B cell (primary cell): ENCODE measurements at regions not wholly inside any gene's neighbourhood (a gene's known extent, or its start where the extent isn't known, plus 50 kb on each side); places are given as distances from the start of the nearest gene placed in this dataset.

Experiments used
- ATAC-seq: fragments of 200-7000 bp; cut with Tn5 transposase; one replicate; pipeline ENCODE4 v1.10.0; 2021; ENCODE audit warnings: low read depth, mild to moderate bottlenecking, moderate number of reproducible peaks, moderate library complexity
- CTCF ChIA-PET: fragments of 350-600 bp; sonication (Branson Sonifier 250); formaldehyde crosslinking; loops from one replicate; lab custom pipeline; 2021; ENCODE audit warnings: antibody characterized with exemption, inconsistent platforms; lab: Charles Lee
- POLR2A ChIA-PET: fragments of 350-600 bp; sonication (Branson Sonifier 250); formaldehyde crosslinking; loops from one replicate; lab custom pipeline; 2021; ENCODE audit warnings: antibody characterized with exemption; lab: Charles Lee
- DNase-seq: peaks from one replicate; pipeline ENCODE4 v3.0.0; 2013
- H2AFZ ChIP-seq: 2 replicates; pipeline ENCODE4 v1.6.1; 2012; ENCODE audit warnings: mild to moderate bottlenecking, low read depth, low read length; ENCODE audit not compliant: insufficient read depth, poor library complexity, severe bottlenecking
- H3K27ac ChIP-seq, 2 donors: 1 replicate in 1 of 2; 2 replicates in 1 of 2; pipeline ENCODE4 v1.5.1; 2012 to 2013; ENCODE audit warnings: low read length in 2 of 2, mild to moderate bottlenecking in 2 of 2, moderate library complexity in 1 of 2
- H3K27me3 ChIP-seq, 4 experiments: fragments of 200-600 bp in 1 of 4; sonication (generic) in 1 of 4; replicated peaks in 1 of 4; 1 replicate in 2 of 4; 2 replicates in 2 of 4; pipeline versions ENCODE4 v1.6.1 to v1.7.0; 2013 to 2016; ENCODE audit warnings: low read length in 3 of 4, mild to moderate bottlenecking in 2 of 4, mixed read lengths in 1 of 4, moderate library complexity in 1 of 4; ENCODE audit not compliant: insufficient read depth in 4 of 4, control insufficient read depth in 3 of 4; ENCODE audit errors: control extremely low read depth in 1 of 4
- H3K36me3 ChIP-seq, 2 experiments: replicated peaks in 1 of 2; 1 replicate in 1 of 2; 2 replicates in 1 of 2; pipeline versions ENCODE4 v1.6.1 to v1.7.1; 2013; ENCODE audit warnings: low read length in 1 of 2; ENCODE audit not compliant: insufficient read depth in 2 of 2, control insufficient read depth in 1 of 2; ENCODE audit errors: control extremely low read depth in 1 of 2, extremely low read depth in 1 of 2
- H3K4me1 ChIP-seq, 2 donors: fragments of 200-600 bp in 1 of 2; sonication (generic) in 1 of 2; 1 replicate in 1 of 2; 2 replicates in 1 of 2; pipeline versions ENCODE4 v1.5.1 to v1.6.1; 2013 to 2017; ENCODE audit warnings: low read length in 2 of 2; ENCODE audit not compliant: control insufficient read depth in 2 of 2, insufficient read depth in 2 of 2
- H3K4me2 ChIP-seq: replicated peaks from 2 replicates; pipeline ENCODE3; 2012; ENCODE audit warnings: mild to moderate bottlenecking, low read depth, low read length; ENCODE audit not compliant: poor library complexity, severe bottlenecking
- H3K4me3 ChIP-seq, 5 experiments: fragments of 200-600 bp in 1 of 5; sonication (generic) in 1 of 5; 1 replicate in 3 of 5; 2 replicates in 2 of 5; pipeline versions ENCODE4 v1.5.1 to v1.7.0; 2011 to 2016; ENCODE audit warnings: low read length in 4 of 5, mild to moderate bottlenecking in 4 of 5, low read depth in 2 of 5, control low read depth in 1 of 5, moderate library complexity in 1 of 5; ENCODE audit not compliant: insufficient read depth in 1 of 5; ENCODE audit errors: control extremely low read depth in 1 of 5, extremely low read depth in 1 of 5
- H3K79me2 ChIP-seq: fragments of 200-600 bp; sonication (generic); one replicate; pipeline ENCODE4 v1.6.0; 2016; ENCODE audit warnings: low read length; ENCODE audit not compliant: control insufficient read depth, insufficient read depth
- H3K9ac ChIP-seq: fragments of 200-600 bp; sonication (generic); 2 replicates; pipeline ENCODE4 v1.6.1; 2017; ENCODE audit warnings: mild to moderate bottlenecking, low read length, moderate library complexity
- H3K9me3 ChIP-seq, 3 donors: one replicate each; pipeline versions ENCODE4 v1.6.1 to v1.7.1; 2013; ENCODE audit warnings: low read length in 2 of 3; ENCODE audit not compliant: control insufficient read depth in 2 of 3, insufficient read depth in 1 of 3; ENCODE audit errors: control extremely low read depth in 1 of 3
- H4K20me1 ChIP-seq: 2 replicates; pipeline ENCODE4 v1.6.0; 2012; ENCODE audit warnings: mild to moderate bottlenecking, low read length; ENCODE audit not compliant: insufficient read depth, control insufficient read depth, poor library complexity, severe bottlenecking
- H3K27ac Mint-ChIP-seq: one replicate; pipeline ENCODE4 v1.8.0; 2021; ENCODE audit warnings: mixed read lengths
- H3K27me3 Mint-ChIP-seq: one replicate; pipeline ENCODE4 v1.8.0; 2021; ENCODE audit warnings: mixed read lengths
- H3K4me1 Mint-ChIP-seq: one replicate; pipeline ENCODE4 v1.8.0; 2021; ENCODE audit warnings: mixed read lengths
- H3K4me3 Mint-ChIP-seq: one replicate; pipeline ENCODE4 v1.8.0; 2021; ENCODE audit warnings: mixed read lengths
- H3K9me3 Mint-ChIP-seq: one replicate; pipeline ENCODE4 v1.8.0; 2022; ENCODE audit warnings: mixed read lengths; ENCODE audit not compliant: insufficient read depth
- CTCF ChIP-seq: fragments of 200-600 bp; IDR thresholded peaks from one replicate; pipeline ENCODE4 v1.8.0; 2022; ENCODE audit warnings: antibody characterized with exemption, mild to moderate bottlenecking
- EZH2 ChIP-seq: IDR thresholded peaks from 2 replicates; pipeline ENCODE4 v1.6.1; 2012; ENCODE audit warnings: borderline replicate concordance, low read depth, mild to moderate bottlenecking, moderate library complexity, low read length; ENCODE audit not compliant: insufficient read depth, poor library complexity, severe bottlenecking
- WGBS: methylation state at CpG from one replicate; pipeline ENCODE4 v1.1.5; 2013; ENCODE audit warnings: missing lambda C conversion rate; ENCODE audit not compliant: insufficient coverage; 5-methylcytosine and 5-hydroxymethylcytosine counted together
- intact Hi-C: fragments of 100-400 bp; cut with micrococcal nuclease; formaldehyde crosslinking; loops from one replicate; pipeline ENCODE4 v1.10.0; 2022

GRCh38 chr10:10118131-10118530, 899.5 kb upstream of the CELF2 start:
- Mint-ChIP-seq H3K27me3 (no peaks in the 10 kb centered on the region), H3K27ac (no peak overlapping the region), H3K9me3 (peaks cover 7% of the 10 kb centered on the region), H3K4me1 (no peaks in the 10 kb centered on the region), H3K4me3 (no peak overlapping the region)
- intact Hi-C loops = no loop called here
- CTCF ChIA-PET = no interaction called here
- H3K4me1 ChIP-seq = no peaks in the 10 kb centered on the region
- no peak overlapping the region for H2AFZ ChIP-seq
- H3K27me3 ChIP-seq = no peaks in the 10 kb centered on the region
- H4K20me1 ChIP-seq = no peaks in the 10 kb centered on the region
- no peaks in the 10 kb centered on the region for H3K36me3 ChIP-seq
- ATAC-seq (no peak), DNase-seq (no peak)
- no peak overlapping the region for H3K27ac ChIP-seq
- WGBS = no CpG with 5 or more reads among the region's 1 CpG
- no peaks in the 10 kb centered on the region for H3K9me3 ChIP-seq
- POLR2A ChIA-PET = no interaction called here
- no peak overlapping the region for H3K9ac ChIP-seq
- no peak overlapping the region for H3K4me3 ChIP-seq
- no peaks in the 10 kb centered on the region for H3K79me2 ChIP-seq
- H3K4me2 ChIP-seq = no peak overlapping the region
- no peak for TF ChIP-seq EZH2
- TF ChIP-seq CTCF = no peak

GRCh38 chr10:10120671-10121070, 897.0 kb upstream of the CELF2 start:
- Histone ChIP-seq H3K4me2 (no peak overlapping the region), H3K36me3 (no peaks in the 10 kb centered on the region), H3K27me3 (no peaks in the 10 kb centered on the region), H3K4me3 (no peak overlapping the region), H3K9ac (no peak overlapping the region), H2AFZ (no peak overlapping the region), H3K27ac (no peak overlapping the region), H4K20me1 (no peaks in the 10 kb centered on the region), H3K9me3 (peaks cover 0 to 2% (median 0%) of the 10 kb centered on the region in 3 donors), H3K4me1 (no peaks in the 10 kb centered on the region), H3K79me2 (no peaks in the 10 kb centered on the region)
- POLR2A ChIA-PET = no interaction called here
- CTCF ChIA-PET = no interaction called here
- ATAC-seq (no peak), DNase-seq (no peak)
- Mint-ChIP-seq H3K27me3 (no peaks in the 10 kb centered on the region), H3K4me3 (no peak overlapping the region), H3K27ac (no peak overlapping the region), H3K4me1 (no peaks in the 10 kb centered on the region), H3K9me3 (peaks cover 3% of the 10 kb centered on the region)
- no CpG with 5 or more reads among the region's 3 CpGs for WGBS
- intact Hi-C loops = no loop called here
- TF ChIP-seq EZH2 = no peak
- no peak for TF ChIP-seq CTCF
